ENCODE measurements at regions not wholly inside any gene's neighbourhood (a gene's known extent, or its start where the extent isn't known, plus 50 kb on each side); places are given as distances from the start of the nearest gene placed in this dataset.

DNA sequence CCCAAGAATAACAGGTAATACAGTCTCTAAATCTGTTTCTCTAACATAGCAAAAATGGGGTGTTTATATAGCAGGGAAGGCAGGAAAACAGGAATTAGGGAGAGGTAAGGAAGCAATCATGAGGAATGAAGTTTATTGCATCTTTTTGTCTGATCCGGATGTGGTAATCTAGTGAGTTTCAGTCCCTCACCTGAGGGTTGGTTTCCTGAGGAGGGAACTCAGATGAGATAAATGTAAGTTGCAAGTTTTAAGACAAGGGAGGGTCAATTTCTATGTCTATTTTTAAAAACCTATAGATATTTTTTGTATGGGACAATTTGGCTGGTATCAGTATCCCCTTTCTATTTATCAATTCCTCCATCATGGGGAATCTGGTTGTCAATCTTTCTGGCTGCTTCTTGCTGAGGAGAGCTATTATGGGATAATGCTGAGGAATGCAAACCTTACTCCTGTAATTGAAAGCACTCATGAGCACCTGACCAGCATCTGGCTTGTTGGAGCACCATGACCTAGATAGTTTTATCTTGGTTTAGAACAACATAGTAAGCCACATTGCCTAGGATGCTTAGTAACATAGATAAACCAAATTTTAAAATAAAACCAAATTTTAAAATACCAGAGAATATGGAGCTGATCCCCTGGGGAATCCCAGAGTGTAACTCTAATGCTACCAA lies 130.1 kb downstream of the ADAM29 start:
- peaks cover 0 to 10% (median 6%) of the 10 kb centered on the region in 4 donors for H3K9me3 ChIP-seq
- H3K27ac ChIP-seq, result no peak overlapping the region
- DNase-seq, result no peak
- TF ChIP-seq POLR2AphosphoS5 (IDR thresholded peaks at IDR 0.05) (no peak), CTCF (IDR thresholded peaks at IDR 0.05) (no peak), EP300 (IDR thresholded peaks at IDR 0.05) (no peak), POLR2A (IDR thresholded peaks at IDR 0.05) (no peak)
- no peak overlapping the region for H3K4me3 ChIP-seq
- 87 to 94% (median 93%) methylated on average over 1 of the region's 1 CpG for WGBS, 5 donors
- H3K4me1 ChIP-seq, result no peaks in the 10 kb centered on the region
- no peaks in the 10 kb centered on the region for H3K27me3 ChIP-seq
- H3K36me3 ChIP-seq, result no peaks in the 10 kb centered on the region
- intact Hi-C loops (cut with DNase I; ENCODE audit: low total_unique reads), result no loop called here

- intact Hi-C loops (cut with DNase I; ENCODE audit: low total_unique reads), result no loop called here
- Histone ChIP-seq H3K27me3 (no peaks in the 10 kb centered on the region), H3K4me1 (no peaks in the 10 kb centered on the region), H3K4me3 (no peak overlapping the region), H3K9me3 (peaks cover 0 to 4% (median 1%) of the 10 kb centered on the region in 4 donors), H3K27ac (no peak overlapping the region), H3K36me3 (no peaks in the 10 kb centered on the region)
- TF ChIP-seq EP300 (IDR thresholded peaks at IDR 0.05) (no peak), CTCF (IDR thresholded peaks at IDR 0.05) (no peak), POLR2AphosphoS5 (IDR thresholded peaks at IDR 0.05) (no peak), POLR2A (IDR thresholded peaks at IDR 0.05) (no peak)
- no peak for DNase-seq
- WGBS, 5 donors, result 37 to 77% (median 46%) methylated on average over 4 of the region's 4 CpGs
Observed at GRCh38 chr4:175048906-175049305, 130.7 kb downstream of the ADAM29 start.

- no peak for DNase-seq
- H3K9me3 ChIP-seq, result no peaks in the 10 kb centered on the region
- WGBS, 5 donors, result 26 to 41% (median 33%) methylated on average over 2 of the region's 2 CpGs
- no peak for TF ChIP-seq EP300 (IDR thresholded peaks at IDR 0.05)
- TF ChIP-seq CTCF (IDR thresholded peaks at IDR 0.05), result no peak
- TF ChIP-seq POLR2A (IDR thresholded peaks at IDR 0.05), result no peak
- peak in 2 of 3 donors; percentile 17 to 50 for TF ChIP-seq POLR2AphosphoS5 (IDR thresholded peaks at IDR 0.05)
- no peak overlapping the region for H3K4me3 ChIP-seq
- H3K27me3 ChIP-seq, result no peaks in the 10 kb centered on the region
- intact Hi-C loops (cut with DNase I; ENCODE audit: low total_unique reads), result no loop called here
- no peaks in the 10 kb centered on the region for H3K36me3 ChIP-seq
- H3K4me1 ChIP-seq, result no peaks in the 10 kb centered on the region
- H3K27ac ChIP-seq, result no peak overlapping the region
Observed at GRCh38 chr4:175051974-175052373, 133.8 kb downstream of the ADAM29 start.

DNA sequence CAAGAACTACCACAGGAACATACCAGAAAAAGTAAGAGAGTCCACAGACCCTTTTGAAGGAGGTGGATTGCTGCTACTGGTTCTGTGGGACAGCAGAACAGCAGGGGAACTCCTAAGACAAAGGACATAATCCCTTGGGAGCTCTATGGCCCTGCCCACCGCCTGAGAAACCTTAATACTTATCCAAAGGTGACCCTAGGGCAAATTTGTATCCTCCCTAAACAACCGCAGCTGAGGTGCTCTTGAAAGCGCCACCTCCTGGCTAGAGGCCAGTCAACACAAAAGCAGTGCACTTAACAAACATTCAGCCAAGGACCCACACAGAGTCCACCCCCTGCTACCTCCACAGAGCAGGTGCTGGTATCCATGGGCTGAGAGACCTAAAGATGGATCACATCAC lies 136.8 kb downstream of the ADAM29 start:
- TF ChIP-seq EP300 (IDR thresholded peaks at IDR 0.05) (no peak), CTCF (IDR thresholded peaks at IDR 0.05) (no peak), POLR2A (IDR thresholded peaks at IDR 0.05) (no peak), POLR2AphosphoS5 (IDR thresholded peaks at IDR 0.05) (no peak)
- intact Hi-C loops (cut with DNase I; ENCODE audit: low total_unique reads), result no loop called here
- no peaks in the 10 kb centered on the region for H3K27me3 ChIP-seq
- no peak overlapping the region for H3K27ac ChIP-seq
- no peak for DNase-seq
- peaks cover 0 to 4% (median 0%) of the 10 kb centered on the region in 4 donors for H3K4me1 ChIP-seq
- WGBS, 5 donors, result 21 to 63% (median 48%) methylated on average over 3 of the region's 3 CpGs
- no peaks in the 10 kb centered on the region for H3K9me3 ChIP-seq
- no peak overlapping the region for H3K4me3 ChIP-seq
- no peaks in the 10 kb centered on the region for H3K36me3 ChIP-seq
